Chondrocyte (in vitro differentiated cells): ENCODE measurements at regions not wholly inside any gene's neighbourhood (a gene's known extent, or its start where the extent isn't known, plus 50 kb on each side); places are given as distances from the start of the nearest gene placed in this dataset.

ENCODE experiments used
- DNase-seq: peaks from one replicate; pipeline ENCODE4 v3.0.0; 2021; ENCODE audit warnings: mixed read lengths, low spot score
- H3K27ac Mint-ChIP-seq: one replicate; pipeline ENCODE4 v1.8.0; 2021; ENCODE audit warnings: mild to moderate bottlenecking, moderate library complexity, mixed read lengths; ENCODE audit not compliant: unreplicated experiment
- H3K27me3 Mint-ChIP-seq: 2 replicates; pipeline ENCODE4 v1.8.0; 2021; ENCODE audit warnings: low read depth, mixed read lengths
- H3K36me3 Mint-ChIP-seq: 2 replicates; pipeline ENCODE4 v1.8.0; 2021; ENCODE audit warnings: low read depth, mixed read lengths
- H3K4me1 Mint-ChIP-seq: 2 replicates; pipeline ENCODE4 v1.8.0; 2021; ENCODE audit warnings: low read depth, mild to moderate bottlenecking, mixed read lengths
- H3K4me3 Mint-ChIP-seq: one replicate; pipeline ENCODE4 v1.8.0; 2021; ENCODE audit warnings: mild to moderate bottlenecking, moderate library complexity, mixed read lengths; ENCODE audit not compliant: unreplicated experiment
- H3K9me3 Mint-ChIP-seq: 2 replicates; pipeline ENCODE4 v1.8.0; 2021; ENCODE audit warnings: low read depth, mixed read lengths
- TF ChIP-seq, protein P1 (sequence below): fragments of 200-600 bp; sonication (generic); IDR thresholded peaks from 2 replicates; pipeline ENCODE4 v1.5.0; 2021; ENCODE audit warnings: antibody characterized with exemption, mild to moderate bottlenecking, moderate library complexity

DNA sequence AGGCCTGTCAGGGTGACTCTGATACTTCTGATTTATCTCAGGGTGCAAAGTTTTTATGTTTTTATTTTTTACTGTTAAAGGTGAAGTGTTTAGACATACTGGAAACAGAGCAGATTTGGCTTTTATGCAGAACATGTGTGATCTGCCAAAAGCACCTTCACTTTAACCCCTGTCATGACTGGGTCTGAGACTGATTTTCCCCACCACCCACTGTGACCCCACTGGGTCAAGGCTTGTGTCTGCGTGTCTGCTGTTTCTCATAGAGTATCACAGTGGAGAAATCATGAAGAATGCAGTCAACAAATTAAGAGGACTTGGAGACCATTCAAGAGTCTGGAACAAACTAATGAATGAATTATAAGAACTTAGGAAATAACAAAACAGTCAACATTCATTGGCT is 131.2 kb downstream of the SPTSSA start:
- H3K4me1 Mint-ChIP-seq: peaks cover 23% of the 10 kb centered on the region
- no peaks in the 10 kb centered on the region for H3K36me3 Mint-ChIP-seq
- H3K4me3 Mint-ChIP-seq: no peak overlapping the region
- H3K27ac Mint-ChIP-seq: no peak overlapping the region
- H3K27me3 Mint-ChIP-seq: no peaks in the 10 kb centered on the region
- no peak for DNase-seq
- TF ChIP-seq, protein P1, sequence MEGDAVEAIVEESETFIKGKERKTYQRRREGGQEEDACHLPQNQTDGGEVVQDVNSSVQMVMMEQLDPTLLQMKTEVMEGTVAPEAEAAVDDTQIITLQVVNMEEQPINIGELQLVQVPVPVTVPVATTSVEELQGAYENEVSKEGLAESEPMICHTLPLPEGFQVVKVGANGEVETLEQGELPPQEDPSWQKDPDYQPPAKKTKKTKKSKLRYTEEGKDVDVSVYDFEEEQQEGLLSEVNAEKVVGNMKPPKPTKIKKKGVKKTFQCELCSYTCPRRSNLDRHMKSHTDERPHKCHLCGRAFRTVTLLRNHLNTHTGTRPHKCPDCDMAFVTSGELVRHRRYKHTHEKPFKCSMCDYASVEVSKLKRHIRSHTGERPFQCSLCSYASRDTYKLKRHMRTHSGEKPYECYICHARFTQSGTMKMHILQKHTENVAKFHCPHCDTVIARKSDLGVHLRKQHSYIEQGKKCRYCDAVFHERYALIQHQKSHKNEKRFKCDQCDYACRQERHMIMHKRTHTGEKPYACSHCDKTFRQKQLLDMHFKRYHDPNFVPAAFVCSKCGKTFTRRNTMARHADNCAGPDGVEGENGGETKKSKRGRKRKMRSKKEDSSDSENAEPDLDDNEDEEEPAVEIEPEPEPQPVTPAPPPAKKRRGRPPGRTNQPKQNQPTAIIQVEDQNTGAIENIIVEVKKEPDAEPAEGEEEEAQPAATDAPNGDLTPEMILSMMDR: no peak
- H3K9me3 Mint-ChIP-seq: no peaks in the 10 kb centered on the region

DNA sequence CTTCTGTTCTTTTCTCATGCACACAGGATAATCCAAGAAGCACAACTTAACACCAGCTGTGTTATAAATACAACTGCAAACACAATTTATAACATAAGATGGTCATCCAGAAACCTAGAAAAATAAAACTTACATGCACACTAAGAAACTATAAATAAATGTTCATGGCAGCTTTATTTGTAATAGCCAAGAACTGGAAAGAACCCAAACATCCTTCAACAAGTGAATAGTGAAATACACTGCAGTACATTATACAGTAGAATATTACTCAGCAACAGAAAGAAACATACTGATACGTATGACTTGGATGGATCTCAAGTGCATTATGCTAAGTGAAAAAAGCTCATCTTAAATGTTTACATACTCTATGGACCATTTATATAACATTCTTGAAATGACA is 132.7 kb downstream of the SPTSSA start:
- Mint-ChIP-seq H3K27ac (no peak overlapping the region), H3K4me3 (no peak overlapping the region), H3K9me3 (no peaks in the 10 kb centered on the region), H3K36me3 (no peaks in the 10 kb centered on the region), H3K27me3 (no peaks in the 10 kb centered on the region), H3K4me1 (peaks cover 25% of the 10 kb centered on the region)
- DNase-seq: no peak
- TF ChIP-seq, protein P1: no peak

DNA sequence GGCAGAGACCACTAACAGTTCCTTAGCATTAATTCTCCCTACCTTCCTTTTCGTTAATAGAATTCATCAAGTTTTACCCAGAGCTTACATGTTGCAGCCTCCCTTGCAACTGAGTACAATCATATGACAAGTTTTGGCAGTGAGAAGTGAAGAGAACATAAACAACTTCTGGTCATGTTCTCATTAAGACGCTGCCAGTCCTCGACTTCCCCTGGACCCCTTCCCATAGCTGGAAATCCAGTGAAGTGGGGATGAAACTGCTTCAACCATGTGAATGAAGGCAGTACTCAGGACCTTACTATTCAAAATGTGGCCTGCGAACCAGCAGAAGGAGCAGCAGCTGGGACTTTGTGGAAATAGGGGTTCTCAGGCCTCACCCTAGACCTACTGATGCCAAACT is 133.9 kb downstream of the SPTSSA start:
- peaks cover 25% of the 10 kb centered on the region for H3K4me1 Mint-ChIP-seq
- no peak for DNase-seq
- H3K36me3 Mint-ChIP-seq: no peaks in the 10 kb centered on the region
- H3K4me3 Mint-ChIP-seq: no peak overlapping the region
- H3K27me3 Mint-ChIP-seq: no peaks in the 10 kb centered on the region
- no peak overlapping the region for H3K27ac Mint-ChIP-seq
- no peaks in the 10 kb centered on the region for H3K9me3 Mint-ChIP-seq
- TF ChIP-seq, protein P1: no peak

DNA sequence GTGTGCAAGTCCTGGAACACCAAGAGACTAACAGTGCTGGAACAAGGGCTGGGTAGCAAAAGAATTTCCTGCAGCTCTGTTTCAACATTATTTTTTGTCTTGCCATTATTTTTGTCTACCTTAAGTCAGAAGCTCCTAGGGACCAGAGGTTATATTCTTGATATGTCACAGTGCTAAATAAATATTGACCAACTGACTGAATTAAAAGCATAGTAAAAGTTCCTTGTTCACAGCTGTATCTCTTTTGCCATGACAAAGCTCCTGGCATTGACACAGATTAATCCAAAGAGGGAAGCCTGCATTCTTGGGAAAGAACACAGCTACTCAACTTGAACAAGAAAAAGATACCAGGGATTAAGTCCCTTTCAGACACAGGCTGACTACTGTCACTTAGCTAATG is 136.5 kb downstream of the SPTSSA start:
- Mint-ChIP-seq H3K27me3 (no peaks in the 10 kb centered on the region), H3K4me3 (no peak overlapping the region), H3K9me3 (no peaks in the 10 kb centered on the region), H3K4me1 (peaks cover 14% of the 10 kb centered on the region), H3K36me3 (no peaks in the 10 kb centered on the region), H3K27ac (no peak overlapping the region)
- TF ChIP-seq, protein P1: no peak
- no peak for DNase-seq

DNA sequence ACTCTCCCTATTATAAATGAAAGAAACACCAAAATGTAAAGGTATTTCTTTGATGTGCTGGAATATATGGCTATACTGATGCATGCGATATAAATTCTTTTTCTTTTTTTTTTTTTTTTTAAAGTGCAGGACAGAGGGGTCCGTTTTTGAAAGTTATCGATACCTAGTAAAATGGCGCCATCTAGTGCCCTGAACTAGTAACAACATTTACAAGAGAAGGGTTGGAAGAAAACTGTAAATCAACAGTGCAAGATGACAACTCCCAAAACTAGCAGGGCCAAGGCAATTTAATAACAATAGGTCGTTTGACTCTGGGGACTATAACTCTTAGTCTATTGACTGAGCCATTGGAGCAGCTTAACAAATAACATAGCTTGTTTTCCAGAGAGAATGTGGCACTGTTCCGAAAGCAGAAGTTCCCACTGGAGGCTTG is 137.7 kb downstream of the SPTSSA start:
- Mint-ChIP-seq H3K27ac (no peak overlapping the region), H3K4me1 (peaks cover 12% of the 10 kb centered on the region), H3K9me3 (no peaks in the 10 kb centered on the region), H3K4me3 (no peak overlapping the region), H3K36me3 (no peaks in the 10 kb centered on the region), H3K27me3 (peaks cover 6% of the 10 kb centered on the region)
- DNase-seq: no peak
- TF ChIP-seq, protein P1: peak; percentile 90
